Activated CD4-positive, alpha-beta memory T cell treated with anti-CD3 and anti-CD28 coated beads for 36 hours (primary cell): ENCODE measurements at regions not wholly inside any gene's neighbourhood (a gene's known extent, or its start where the extent isn't known, plus 50 kb on each side); places are given as distances from the start of the nearest gene placed in this dataset.

ENCODE experiments used
- CTCF ChIA-PET: fragments of 350-600 bp; sonication (Branson Sonifier 250); formaldehyde crosslinking; loops from one replicate; lab custom pipeline; 2021; ENCODE audit warnings: antibody characterized with exemption, inconsistent platforms; lab: Charles Lee
- POLR2A ChIA-PET: fragments of 350-600 bp; sonication (Branson Sonifier 250); formaldehyde crosslinking; loops from one replicate; lab custom pipeline; 2021; ENCODE audit warnings: antibody characterized with exemption; lab: Charles Lee
- DNase-seq: peaks from one replicate; pipeline ENCODE4 v3.0.0-alpha.2; 2020
- H3K27ac Mint-ChIP-seq: one replicate; pipeline ENCODE4 v1.8.0; 2021; ENCODE audit warnings: mixed read lengths
- H3K27me3 Mint-ChIP-seq: one replicate; pipeline ENCODE4 v1.8.0; 2021; ENCODE audit warnings: mixed read lengths
- H3K36me3 Mint-ChIP-seq: one replicate; pipeline ENCODE4 v1.8.0; 2021; ENCODE audit warnings: mixed read lengths
- H3K4me1 Mint-ChIP-seq: one replicate; pipeline ENCODE4 v1.8.0; 2021; ENCODE audit warnings: low read depth, mixed read lengths
- H3K4me3 Mint-ChIP-seq: one replicate; pipeline ENCODE4 v1.8.0; 2021; ENCODE audit warnings: mild to moderate bottlenecking, mixed read lengths
- H3K9me3 Mint-ChIP-seq: one replicate; pipeline ENCODE4 v1.8.0; 2021; ENCODE audit warnings: mixed read lengths
- intact Hi-C: fragments of 100-400 bp; cut with micrococcal nuclease; formaldehyde crosslinking; loops from one replicate; pipeline ENCODE4 v1.15.1; 2023

DNA sequence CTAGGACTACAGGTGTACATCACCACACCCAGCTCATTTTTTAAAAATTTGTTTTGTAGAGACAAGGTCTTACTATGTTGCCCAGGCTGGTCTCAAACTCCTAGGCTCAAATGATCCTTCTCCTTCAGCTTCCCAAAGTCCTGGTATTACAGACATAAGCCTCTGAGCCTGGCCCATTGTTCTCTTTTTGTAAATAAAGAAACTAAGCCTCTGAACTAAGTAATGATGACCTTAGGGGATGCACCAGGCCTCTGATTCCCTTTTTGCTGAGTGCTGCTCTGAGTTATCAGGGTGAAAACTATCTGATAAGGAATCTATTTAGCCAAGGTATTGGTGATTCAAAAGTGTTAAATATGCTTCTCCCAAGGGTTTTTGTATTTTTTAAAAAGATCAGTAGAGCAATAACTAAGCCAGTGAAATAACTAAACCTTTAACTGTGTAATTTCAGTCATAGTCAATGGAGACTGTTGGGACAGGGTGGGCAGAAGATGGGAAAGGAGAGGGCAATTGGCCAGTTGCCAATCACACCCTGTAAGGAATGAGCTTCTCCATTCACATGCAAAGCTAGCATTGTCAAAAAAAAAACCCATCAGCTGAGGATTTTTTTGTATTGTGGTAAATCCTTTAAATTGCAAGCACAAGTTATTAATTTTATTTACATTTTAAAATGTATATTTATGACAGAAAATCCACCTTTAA lies 194.8 kb upstream of the PFN2 start:
- CTCF ChIA-PET: interaction anchor here (0.9 kb wide), 1 partner anchor 19 kb away, joined by 3 read pairs; no protein-coding TSS in a partner anchor
- intact Hi-C loops: no loop called here

DNA sequence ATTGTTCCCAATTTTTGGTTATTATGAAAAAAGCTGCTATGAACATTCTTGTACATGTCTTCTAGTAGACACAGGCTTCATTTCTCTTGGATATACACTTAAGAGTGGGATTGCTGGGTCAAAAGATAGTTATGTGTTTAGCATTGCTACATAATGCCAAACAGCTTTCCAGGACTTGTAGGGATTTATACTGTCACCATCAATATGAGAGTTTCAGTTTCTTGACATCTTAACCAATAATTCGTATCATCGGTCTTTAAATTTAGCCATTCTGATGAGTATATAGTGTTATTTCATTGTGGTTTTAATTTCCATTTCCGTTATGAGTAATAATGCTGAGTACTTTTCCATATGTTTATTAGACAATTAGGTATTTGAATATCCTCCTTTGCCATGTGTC lies 190.3 kb upstream of the PFN2 start:
- Mint-ChIP-seq H3K4me1 (no peaks in the 10 kb centered on the region), H3K27me3 (peaks cover 7% of the 10 kb centered on the region), H3K36me3 (no peaks in the 10 kb centered on the region), H3K27ac (no peak overlapping the region), H3K9me3 (no peaks in the 10 kb centered on the region), H3K4me3 (no peak overlapping the region)
- CTCF ChIA-PET: no interaction called here
- intact Hi-C loops: no loop called here
- POLR2A ChIA-PET: no interaction called here
- no peak for DNase-seq

More for the DNA sequence above, 194.8 kb upstream of the PFN2 start:
- no peak overlapping the region for H3K27ac Mint-ChIP-seq
- POLR2A ChIA-PET: no interaction called here
- H3K4me3 Mint-ChIP-seq: no peak overlapping the region
- H3K9me3 Mint-ChIP-seq: no peaks in the 10 kb centered on the region
- H3K4me1 Mint-ChIP-seq: no peaks in the 10 kb centered on the region
- no peak for DNase-seq
- H3K36me3 Mint-ChIP-seq: no peaks in the 10 kb centered on the region
- H3K27me3 Mint-ChIP-seq: peaks cover 9% of the 10 kb centered on the region

DNA sequence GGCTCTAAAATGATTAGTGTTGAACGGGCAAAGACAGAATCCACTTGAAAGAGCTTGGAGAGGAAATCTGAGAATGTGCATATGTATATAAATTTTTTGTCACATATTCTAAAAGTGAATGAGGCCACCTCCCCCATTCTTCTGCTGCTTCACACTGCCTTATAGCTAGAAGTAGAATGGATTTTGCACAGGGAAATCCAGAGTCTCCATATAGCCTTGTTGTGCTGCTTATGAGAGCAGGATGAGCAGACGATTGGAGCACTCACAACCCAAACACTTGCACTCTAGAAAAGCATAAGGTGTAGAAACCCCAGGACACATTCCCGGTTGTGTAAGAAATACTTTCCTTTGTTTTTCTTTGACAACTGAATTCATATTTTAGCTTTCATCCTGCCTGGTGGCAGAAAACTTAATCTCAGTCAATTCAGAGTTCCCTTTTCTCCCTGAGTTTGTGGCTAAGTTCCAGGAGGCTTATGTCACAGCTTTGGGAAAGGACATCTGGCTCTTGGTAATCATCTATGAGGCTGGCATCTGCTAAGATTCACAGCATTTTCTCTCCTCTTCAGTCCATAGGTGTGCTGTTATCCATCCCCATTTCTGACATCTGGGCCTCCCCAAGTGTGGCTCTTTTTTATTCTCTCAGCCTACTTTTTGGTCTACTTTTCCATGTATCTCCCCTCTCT lies 188.4 kb upstream of the PFN2 start:
- H3K4me1 Mint-ChIP-seq: no peaks in the 10 kb centered on the region
- POLR2A ChIA-PET: no interaction called here
- intact Hi-C loops: no loop called here
- H3K36me3 Mint-ChIP-seq: no peaks in the 10 kb centered on the region
- H3K9me3 Mint-ChIP-seq: no peaks in the 10 kb centered on the region
- H3K4me3 Mint-ChIP-seq: no peak overlapping the region
- no peak overlapping the region for H3K27ac Mint-ChIP-seq
- peaks cover 3% of the 10 kb centered on the region for H3K27me3 Mint-ChIP-seq
- CTCF ChIA-PET: no interaction called here
- no peak for DNase-seq

DNA sequence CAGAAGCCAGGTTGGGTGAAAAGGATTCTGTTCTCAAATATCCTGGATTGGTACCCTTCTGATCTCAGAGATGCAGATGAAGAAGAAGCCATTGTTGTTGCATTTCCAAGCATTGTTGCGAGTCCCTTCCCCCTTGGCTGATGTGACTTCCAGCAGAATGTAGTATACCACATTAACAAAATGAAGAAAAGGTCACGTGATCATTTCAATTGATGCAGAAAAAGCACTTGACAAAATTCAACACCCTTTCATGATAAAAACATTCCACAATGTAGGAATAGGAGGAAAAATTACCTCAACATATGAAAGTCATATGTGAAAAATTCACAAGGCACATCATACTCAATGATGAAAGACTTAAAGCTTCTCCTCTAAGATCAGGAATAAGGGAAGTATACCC lies 181.9 kb upstream of the PFN2 start:
- H3K36me3 Mint-ChIP-seq: no peaks in the 10 kb centered on the region
- intact Hi-C loops: no loop called here
- ChIA-PET CTCF (no interaction called here), POLR2A (no interaction called here)
- DNase-seq: no peak
- no peaks in the 10 kb centered on the region for H3K9me3 Mint-ChIP-seq
- H3K4me1 Mint-ChIP-seq: no peaks in the 10 kb centered on the region
- H3K4me3 Mint-ChIP-seq: no peak overlapping the region
- H3K27me3 Mint-ChIP-seq: peaks cover 13% of the 10 kb centered on the region
- H3K27ac Mint-ChIP-seq: no peak overlapping the region

DNA sequence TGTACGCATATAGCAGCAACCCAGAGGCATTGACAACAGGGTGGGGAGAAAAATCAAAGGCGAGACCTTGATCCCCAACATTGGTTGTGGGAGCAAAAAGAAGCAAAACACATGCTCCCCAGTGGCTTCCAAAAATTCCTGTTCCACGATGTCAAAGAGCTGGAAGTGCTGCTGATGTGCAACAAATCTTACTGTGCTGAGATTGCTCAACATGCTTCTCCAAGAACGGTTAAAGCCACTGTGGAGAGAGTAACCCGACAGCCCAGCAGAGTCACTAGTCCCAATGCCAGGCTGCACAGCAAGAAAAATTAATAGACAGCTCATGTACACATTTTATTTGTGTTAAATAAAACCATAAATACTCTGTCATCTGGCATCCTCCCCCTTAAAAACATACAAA lies 179.9 kb upstream of the PFN2 start:
- POLR2A ChIA-PET: no interaction called here
- no peak overlapping the region for H3K4me3 Mint-ChIP-seq
- DNase-seq: no peak

GRCh38 chr3:150149651-150150051 lies 179.0 kb upstream of the PFN2 start:
- Mint-ChIP-seq H3K4me1 (no peaks in the 10 kb centered on the region), H3K27ac (no peak overlapping the region), H3K9me3 (no peaks in the 10 kb centered on the region), H3K4me3 (no peak overlapping the region), H3K36me3 (no peaks in the 10 kb centered on the region), H3K27me3 (peaks cover 11% of the 10 kb centered on the region)
- intact Hi-C loops: no loop called here
- no peak for DNase-seq
- CTCF ChIA-PET: no interaction called here
- POLR2A ChIA-PET: no interaction called here

More for the DNA sequence above, 179.9 kb upstream of the PFN2 start:
- Mint-ChIP-seq H3K4me1 (no peaks in the 10 kb centered on the region), H3K27ac (no peak overlapping the region), H3K9me3 (no peaks in the 10 kb centered on the region), H3K27me3 (peaks cover 13% of the 10 kb centered on the region), H3K36me3 (no peaks in the 10 kb centered on the region)
- CTCF ChIA-PET: no interaction called here
- intact Hi-C loops: no loop called here

DNA sequence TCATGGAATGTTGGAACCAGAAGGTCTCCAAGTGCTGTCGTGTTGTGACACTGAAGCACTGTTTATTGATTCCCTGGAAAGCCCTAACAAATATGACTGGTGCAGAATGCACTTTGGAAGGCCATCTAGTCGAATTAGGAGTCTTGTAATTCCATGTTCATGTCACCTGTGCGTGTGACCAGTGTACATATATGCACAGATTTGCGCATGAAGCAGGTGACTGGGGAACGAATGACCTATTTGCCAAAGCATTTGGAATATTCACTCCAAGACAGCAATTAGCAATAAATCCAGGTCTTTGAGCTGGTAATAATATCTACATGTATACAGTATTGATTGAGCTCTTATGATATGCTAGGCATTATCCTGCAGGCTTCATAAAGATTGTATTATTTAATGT lies 177.5 kb upstream of the PFN2 start:
- Mint-ChIP-seq H3K4me3 (no peak overlapping the region), H3K27me3 (peaks cover 12% of the 10 kb centered on the region), H3K4me1 (no peaks in the 10 kb centered on the region), H3K9me3 (no peaks in the 10 kb centered on the region), H3K36me3 (no peaks in the 10 kb centered on the region), H3K27ac (no peak overlapping the region)
- DNase-seq: no peak
- ChIA-PET POLR2A (no interaction called here), CTCF (no interaction called here)
- intact Hi-C loops: no loop called here

GRCh38 chr3:150147776-150148175 lies 177.1 kb upstream of the PFN2 start:
- Mint-ChIP-seq H3K4me1 (no peaks in the 10 kb centered on the region), H3K36me3 (no peaks in the 10 kb centered on the region), H3K27ac (no peak overlapping the region), H3K9me3 (no peaks in the 10 kb centered on the region), H3K4me3 (no peak overlapping the region), H3K27me3 (peaks cover 12% of the 10 kb centered on the region)
- intact Hi-C loops: no loop called here
- ChIA-PET POLR2A (no interaction called here), CTCF (interaction anchor here (1.4 kb wide), 1 partner anchor 36 kb away, joined by 3 read pairs; no protein-coding TSS in a partner anchor)
- no peak for DNase-seq

DNA sequence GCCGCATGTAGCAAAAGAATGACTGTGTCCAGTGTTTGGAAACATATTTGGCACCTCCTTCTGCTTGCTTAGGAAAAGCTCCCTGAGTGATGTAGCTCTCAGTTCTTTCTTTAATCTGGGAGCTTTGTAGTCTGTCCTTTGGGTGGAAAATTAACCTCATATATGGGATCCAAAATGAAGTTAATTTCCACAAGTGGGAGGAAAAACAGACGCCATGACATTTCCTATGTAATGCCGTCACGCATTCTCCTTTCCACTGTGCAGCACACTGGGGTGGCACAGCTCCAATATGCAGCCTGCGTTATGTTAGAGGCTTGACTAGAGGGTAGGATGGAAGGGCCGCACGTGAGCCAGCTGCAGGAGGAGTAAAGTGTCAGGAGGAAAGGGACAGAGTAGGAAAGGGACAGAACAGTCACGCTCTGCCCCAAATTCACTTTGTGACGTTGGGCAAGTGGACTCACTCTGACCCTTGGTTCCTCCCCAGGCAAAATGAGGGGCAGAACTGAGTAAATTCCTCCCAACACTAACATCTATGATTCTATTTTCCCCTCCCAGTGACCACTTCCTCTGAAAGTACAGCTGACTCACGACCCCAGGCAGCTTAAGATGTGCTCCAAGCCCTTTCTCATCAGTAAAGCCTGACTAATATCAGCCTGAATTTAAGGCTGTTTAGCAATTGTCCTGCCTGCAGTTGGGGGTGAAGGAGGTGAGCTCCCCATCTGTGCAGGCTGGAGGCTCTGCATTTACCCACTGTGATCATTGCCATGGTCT lies 176.5 kb upstream of the PFN2 start:
- no peaks in the 10 kb centered on the region for H3K4me1 Mint-ChIP-seq
- no peaks in the 10 kb centered on the region for H3K36me3 Mint-ChIP-seq
- intact Hi-C loops: no loop called here
- CTCF ChIA-PET: interaction anchor here (1.4 kb wide), 1 partner anchor 37 kb away, joined by 3 read pairs; no protein-coding TSS in a partner anchor
- H3K27me3 Mint-ChIP-seq: peaks cover 12% of the 10 kb centered on the region
- H3K9me3 Mint-ChIP-seq: no peaks in the 10 kb centered on the region
- POLR2A ChIA-PET: interaction anchor here (0.7 kb wide), 1 partner anchor 37 kb away, joined by 4 read pairs; no protein-coding TSS in a partner anchor
- H3K4me3 Mint-ChIP-seq: no peak overlapping the region
- H3K27ac Mint-ChIP-seq: no peak overlapping the region
- DNase-seq: peak; percentile 10

GRCh38 chr3:150145659-150146058 lies 175.0 kb upstream of the PFN2 start:
- CTCF ChIA-PET: interaction anchor here (1.3 kb wide), 1 partner anchor 37 kb away, joined by 3 read pairs; no protein-coding TSS in a partner anchor
- intact Hi-C loops: no loop called here
- Mint-ChIP-seq H3K4me1 (no peaks in the 10 kb centered on the region), H3K4me3 (no peak overlapping the region), H3K27ac (no peak overlapping the region), H3K9me3 (no peaks in the 10 kb centered on the region), H3K36me3 (no peaks in the 10 kb centered on the region), H3K27me3 (peaks cover 6% of the 10 kb centered on the region)
- DNase-seq: no peak
- POLR2A ChIA-PET: no interaction called here

- peaks cover 4% of the 10 kb centered on the region for H3K27me3 Mint-ChIP-seq
- no peak overlapping the region for H3K4me3 Mint-ChIP-seq
- POLR2A ChIA-PET: no interaction called here
- no peaks in the 10 kb centered on the region for H3K36me3 Mint-ChIP-seq
- CTCF ChIA-PET: no interaction called here
- no peak for DNase-seq
- intact Hi-C loops: no loop called here
- H3K27ac Mint-ChIP-seq: no peak overlapping the region
- H3K9me3 Mint-ChIP-seq: no peaks in the 10 kb centered on the region
- no peaks in the 10 kb centered on the region for H3K4me1 Mint-ChIP-seq
These were observed 173.6 kb upstream of the PFN2 start for GRCh38 chr3:150144191-150144708.

- H3K27ac Mint-ChIP-seq: no peak overlapping the region
- ChIA-PET POLR2A (no interaction called here), CTCF (no interaction called here)
- no peaks in the 10 kb centered on the region for H3K9me3 Mint-ChIP-seq
- intact Hi-C loops: no loop called here
- peaks cover 4% of the 10 kb centered on the region for H3K27me3 Mint-ChIP-seq
- H3K4me1 Mint-ChIP-seq: no peaks in the 10 kb centered on the region
- H3K36me3 Mint-ChIP-seq: no peaks in the 10 kb centered on the region
- H3K4me3 Mint-ChIP-seq: no peak overlapping the region
- DNase-seq: no peak
These were observed 172.2 kb upstream of the PFN2 start for GRCh38 chr3:150142936-150143335.
